ENCODE measurements at regions not wholly inside any gene's neighbourhood (a gene's known extent, or its start where the extent isn't known, plus 50 kb on each side); places are given as distances from the start of the nearest gene placed in this dataset.

DNA sequence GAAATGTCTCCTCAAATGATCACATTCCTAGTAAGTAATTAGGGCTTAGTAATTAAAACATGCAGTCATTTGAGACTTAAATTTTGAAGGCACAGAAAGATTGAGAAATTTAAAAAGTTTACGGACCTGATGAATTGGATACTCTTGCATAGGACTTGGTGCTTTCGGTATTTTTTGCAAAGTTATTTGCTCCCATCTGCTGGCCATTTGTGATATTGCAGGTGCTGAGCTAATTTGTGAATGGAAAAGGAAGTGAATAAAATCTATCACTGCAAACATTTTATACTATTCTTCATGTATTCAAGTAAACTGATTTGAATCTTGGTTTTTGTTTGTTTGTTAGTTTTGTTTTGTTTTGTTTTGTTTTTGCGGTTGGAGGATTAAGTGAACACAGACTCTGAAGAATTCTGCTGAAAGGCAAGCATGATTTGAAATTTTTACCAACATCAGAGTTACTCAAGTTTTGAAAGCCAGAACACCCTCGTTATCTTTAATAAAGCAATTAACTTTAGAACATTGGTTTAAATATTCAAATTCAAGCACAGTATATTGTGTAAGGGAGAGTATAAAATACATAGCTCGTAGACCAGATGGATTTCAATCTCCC, 689.5 kb upstream of the RBFOX1 start:
- Mint-ChIP-seq H3K4me3 (ENCODE audit: unreplicated experiment) (no peak overlapping the region), H3K27ac (ENCODE audit: unreplicated experiment) (no peak overlapping the region), H3K9me3 (ENCODE audit: unreplicated experiment) (peaks cover 5% of the 10 kb centered on the region), H3K36me3 (ENCODE audit: unreplicated experiment) (no peaks in the 10 kb centered on the region), H3K4me1 (ENCODE audit: low read depth, unreplicated experiment) (peaks cover 10% of the 10 kb centered on the region), H3K27me3 (ENCODE audit: unreplicated experiment) (no peaks in the 10 kb centered on the region)
- peak; percentile 55 for DNase-seq
- peak; percentile 91 for TF ChIP-seq CTCF (IDR thresholded peaks at IDR 0.05; ENCODE audit: partially characterized antibody, unreplicated experiment)

DNA sequence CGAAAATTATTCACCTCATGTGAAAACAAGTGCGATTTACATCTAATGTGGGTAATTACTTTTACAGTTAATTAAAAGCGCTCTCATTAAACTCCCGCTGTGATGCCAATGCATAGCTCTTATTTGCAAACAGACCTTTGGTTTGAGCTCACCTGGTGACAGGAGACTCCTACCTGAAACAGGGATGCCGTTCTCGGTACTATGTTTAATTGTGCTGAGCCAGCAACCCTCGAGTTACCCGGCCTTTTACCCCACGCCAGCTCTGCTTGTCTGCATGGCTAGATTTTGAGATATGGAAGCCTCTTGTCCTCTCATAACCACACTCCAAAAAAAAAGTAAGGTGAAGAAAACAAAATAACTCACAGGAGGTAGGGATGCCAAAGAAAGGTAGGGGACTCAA, 690.4 kb upstream of the RBFOX1 start:
- Mint-ChIP-seq H3K9me3 (ENCODE audit: unreplicated experiment) (peaks cover 5% of the 10 kb centered on the region), H3K4me1 (ENCODE audit: low read depth, unreplicated experiment) (peaks cover 10% of the 10 kb centered on the region), H3K27ac (ENCODE audit: unreplicated experiment) (no peak overlapping the region), H3K27me3 (ENCODE audit: unreplicated experiment) (no peaks in the 10 kb centered on the region), H3K36me3 (ENCODE audit: unreplicated experiment) (no peaks in the 10 kb centered on the region), H3K4me3 (ENCODE audit: unreplicated experiment) (no peak overlapping the region)
- TF ChIP-seq CTCF (IDR thresholded peaks at IDR 0.05; ENCODE audit: partially characterized antibody, unreplicated experiment): no peak
- no peak for DNase-seq

GRCh38 chr16:6641091-6641490, 691.6 kb upstream of the RBFOX1 start:
- no peak for DNase-seq
- Mint-ChIP-seq H3K9me3 (ENCODE audit: unreplicated experiment) (peaks cover 5% of the 10 kb centered on the region), H3K27me3 (ENCODE audit: unreplicated experiment) (no peaks in the 10 kb centered on the region), H3K4me3 (ENCODE audit: unreplicated experiment) (no peak overlapping the region), H3K36me3 (ENCODE audit: unreplicated experiment) (no peaks in the 10 kb centered on the region), H3K4me1 (ENCODE audit: low read depth, unreplicated experiment) (peaks cover 10% of the 10 kb centered on the region), H3K27ac (ENCODE audit: unreplicated experiment) (no peak overlapping the region)
- TF ChIP-seq CTCF (IDR thresholded peaks at IDR 0.05; ENCODE audit: partially characterized antibody, unreplicated experiment): no peak

DNA sequence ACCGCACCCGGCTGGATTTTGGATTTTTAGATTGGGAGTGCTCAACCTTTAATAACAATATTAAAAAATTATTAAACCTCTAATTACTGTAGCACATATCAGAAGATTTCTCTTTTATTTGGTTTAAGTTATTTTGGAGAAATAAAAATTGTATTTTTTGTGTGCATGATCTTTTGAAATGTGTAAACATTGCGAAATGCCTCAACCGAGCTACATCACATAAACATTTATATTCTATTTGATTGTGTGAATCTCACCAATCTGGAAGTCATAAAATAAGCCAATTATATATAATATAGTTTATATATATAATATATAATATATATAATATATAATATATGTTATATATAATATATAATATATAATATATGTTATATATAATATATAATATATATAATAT, 696.2 kb upstream of the RBFOX1 start:
- Mint-ChIP-seq H3K4me3 (ENCODE audit: unreplicated experiment) (no peak overlapping the region), H3K27me3 (ENCODE audit: unreplicated experiment) (no peaks in the 10 kb centered on the region), H3K27ac (ENCODE audit: unreplicated experiment) (no peak overlapping the region), H3K36me3 (ENCODE audit: unreplicated experiment) (no peaks in the 10 kb centered on the region), H3K4me1 (ENCODE audit: low read depth, unreplicated experiment) (no peaks in the 10 kb centered on the region), H3K9me3 (ENCODE audit: unreplicated experiment) (no peaks in the 10 kb centered on the region)
- TF ChIP-seq CTCF (IDR thresholded peaks at IDR 0.05; ENCODE audit: partially characterized antibody, unreplicated experiment): no peak
- DNase-seq: no peak

DNA sequence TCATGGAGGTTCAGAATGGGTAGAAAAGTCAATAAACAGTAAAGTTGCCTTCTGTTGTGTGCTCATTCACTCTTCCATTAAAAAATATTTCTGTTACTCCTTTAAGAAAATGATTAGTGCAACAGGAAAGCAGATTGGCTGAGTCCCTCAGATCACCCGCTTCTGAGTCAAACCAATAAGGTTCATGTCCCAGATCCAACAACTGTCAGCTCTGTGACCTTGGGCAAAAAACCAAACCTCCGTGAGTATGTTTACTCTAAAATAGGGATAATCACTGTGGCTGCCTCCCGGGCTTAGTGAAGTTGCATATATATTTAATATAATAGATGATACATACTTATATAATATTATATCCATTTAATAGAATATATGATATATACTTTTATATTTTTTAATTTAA, 698.5 kb upstream of the RBFOX1 start:
- no peak for DNase-seq
- H3K4me3 Mint-ChIP-seq (ENCODE audit: unreplicated experiment): no peak overlapping the region
- no peaks in the 10 kb centered on the region for H3K4me1 Mint-ChIP-seq (ENCODE audit: low read depth, unreplicated experiment)
- TF ChIP-seq CTCF (IDR thresholded peaks at IDR 0.05; ENCODE audit: partially characterized antibody, unreplicated experiment): no peak
- no peaks in the 10 kb centered on the region for H3K27me3 Mint-ChIP-seq (ENCODE audit: unreplicated experiment)
- no peaks in the 10 kb centered on the region for H3K9me3 Mint-ChIP-seq (ENCODE audit: unreplicated experiment)
- H3K36me3 Mint-ChIP-seq (ENCODE audit: unreplicated experiment): no peaks in the 10 kb centered on the region
- no peak overlapping the region for H3K27ac Mint-ChIP-seq (ENCODE audit: unreplicated experiment)

Measured in glutamatergic neuron (in vitro differentiated cells).